Naive thymus-derived CD4-positive, alpha-beta T cell (primary cell): ENCODE measurements at regions not wholly inside any gene's neighbourhood (a gene's known extent, or its start where the extent isn't known, plus 50 kb on each side); places are given as distances from the start of the nearest gene placed in this dataset.

ENCODE experiments used
- ATAC-seq: fragments of 150-1000 bp; cut with Tn5 transposase; 2 replicates; pipeline ENCODE4 v1.10.0; 2021; ENCODE audit warnings: mild to moderate bottlenecking, moderate library complexity
- CTCF ChIA-PET: fragments of 350-600 bp; sonication (Branson Sonifier 250); formaldehyde crosslinking; loops from one replicate; lab custom pipeline; 2021; ENCODE audit warnings: antibody characterized with exemption; lab: Charles Lee
- POLR2A ChIA-PET: fragments of 350-600 bp; sonication (Branson Sonifier 250); formaldehyde crosslinking; loops from one replicate; lab custom pipeline; 2021; ENCODE audit warnings: antibody characterized with exemption, inconsistent platforms; lab: Charles Lee
- DNase-seq, 9 donors: peaks; one replicate each; pipeline versions ENCODE4 v3.0.0 to v3.0.0-alpha.2; 2020 to 2022; ENCODE audit warnings: mixed read lengths in 1 of 9
- H3K27ac ChIP-seq: one replicate; pipeline ENCODE4 v1.7.0; 2013; ENCODE audit warnings: mild to moderate bottlenecking, low read depth, low read length, moderate library complexity
- H3K27me3 ChIP-seq, 2 donors: one replicate each; pipeline ENCODE4 v1.7.0; 2013; ENCODE audit warnings: low read length in 2 of 2, mild to moderate bottlenecking in 2 of 2, moderate library complexity in 2 of 2; ENCODE audit not compliant: control insufficient read depth in 2 of 2, insufficient read depth in 2 of 2
- H3K36me3 ChIP-seq, 3 experiments: 1 replicate in 2 of 3; 2 replicates in 1 of 3; pipeline ENCODE4 v1.7.0; 2013; ENCODE audit warnings: low read length in 3 of 3, mild to moderate bottlenecking in 3 of 3, moderate library complexity in 1 of 3; ENCODE audit not compliant: insufficient read depth in 3 of 3, control insufficient read depth in 2 of 3
- H3K4me1 ChIP-seq, 2 donors: one replicate each; pipeline ENCODE4 v1.7.0; 2013; ENCODE audit warnings: low read length in 2 of 2, mild to moderate bottlenecking in 2 of 2, moderate library complexity in 1 of 2; ENCODE audit not compliant: control insufficient read depth in 2 of 2, insufficient read depth in 2 of 2
- H3K4me3 ChIP-seq: 2 replicates; pipeline ENCODE4 v1.7.0; 2013; ENCODE audit warnings: mild to moderate bottlenecking, low read length
- H3K9me3 ChIP-seq, 3 experiments: 1 replicate in 2 of 3; 2 replicates in 1 of 3; pipeline ENCODE4 v1.7.0; 2013; ENCODE audit warnings: low read length in 3 of 3; ENCODE audit not compliant: control insufficient read depth in 2 of 3
- H3K27ac Mint-ChIP-seq, 9 donors: one replicate each; pipeline ENCODE4 v1.8.0; 2020 to 2022; ENCODE audit warnings: mixed read lengths in 9 of 9, mild to moderate bottlenecking in 8 of 9, moderate library complexity in 5 of 9, inconsistent platforms in 2 of 9
- H3K27me3 Mint-ChIP-seq, 5 donors: one replicate each; pipeline ENCODE4 v1.8.0; 2021 to 2022; ENCODE audit warnings: mixed read lengths in 5 of 5, mild to moderate bottlenecking in 1 of 5
- H3K36me3 Mint-ChIP-seq, 5 donors: one replicate each; pipeline ENCODE4 v1.8.0; 2020 to 2022; ENCODE audit warnings: mixed read lengths in 5 of 5, mild to moderate bottlenecking in 3 of 5, inconsistent platforms in 1 of 5
- H3K4me1 Mint-ChIP-seq, 7 donors: one replicate each; pipeline ENCODE4 v1.8.0; 2020 to 2022; ENCODE audit warnings: mixed read lengths in 7 of 7, mild to moderate bottlenecking in 3 of 7, inconsistent platforms in 1 of 7
- H3K4me3 Mint-ChIP-seq, 10 donors: one replicate each; pipeline ENCODE4 v1.8.0; 2020 to 2022; ENCODE audit warnings: mild to moderate bottlenecking in 10 of 10, mixed read lengths in 10 of 10, moderate library complexity in 6 of 10, inconsistent platforms in 2 of 10
- H3K9me3 Mint-ChIP-seq, 11 donors: one replicate each; pipeline ENCODE4 v1.8.0; 2020 to 2022; ENCODE audit warnings: mixed read lengths in 11 of 11, mild to moderate bottlenecking in 4 of 11, inconsistent platforms in 1 of 11, moderate library complexity in 1 of 11
- intact Hi-C, 2 donors: fragments of 100-400 bp; cut with micrococcal nuclease; formaldehyde crosslinking; loops; one replicate each; pipeline ENCODE4 v1.15.1; 2023

DNA sequence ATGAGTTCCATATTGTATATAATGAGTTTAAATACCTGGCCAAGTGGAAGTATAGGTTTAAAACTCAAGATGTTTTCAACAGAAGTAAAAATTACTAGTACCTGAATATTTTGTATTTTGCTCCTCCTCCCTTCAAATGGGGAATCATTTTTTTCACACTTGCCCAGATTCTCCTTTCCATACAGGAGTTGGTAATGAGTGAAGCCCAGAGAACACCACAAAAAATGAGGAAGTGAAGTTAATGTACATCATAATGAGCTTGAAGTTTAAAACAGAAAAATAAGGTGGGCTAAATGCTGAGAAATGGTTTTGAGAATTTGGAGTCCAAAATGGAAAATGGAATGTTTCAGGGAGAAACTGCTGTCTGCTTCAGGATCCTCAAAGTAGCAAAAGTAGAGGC, 364.8 kb upstream of the EMCN start:
- Histone ChIP-seq H3K4me1 (no peaks in the 10 kb centered on the region), H3K4me3 (no peak overlapping the region), H3K9me3 (no peaks in the 10 kb centered on the region), H3K27ac (no peak overlapping the region), H3K36me3 (no peaks in the 10 kb centered on the region), H3K27me3 (no peaks in the 10 kb centered on the region)
- no peak overlapping the region for H3K4me3 Mint-ChIP-seq
- H3K27ac Mint-ChIP-seq = no peak overlapping the region
- ChIA-PET CTCF (no interaction called here), POLR2A (no interaction called here)
- DNase-seq = no peak
- intact Hi-C loops = no loop called here
- H3K36me3 Mint-ChIP-seq = no peaks in the 10 kb centered on the region
- ATAC-seq = no peak
- peaks cover 0 to 32% (median 8%) of the 10 kb centered on the region in 11 donors for H3K9me3 Mint-ChIP-seq
- H3K4me1 Mint-ChIP-seq = no peaks in the 10 kb centered on the region
- peaks cover 0 to 28% (median 9%) of the 10 kb centered on the region in 5 donors for H3K27me3 Mint-ChIP-seq

DNA sequence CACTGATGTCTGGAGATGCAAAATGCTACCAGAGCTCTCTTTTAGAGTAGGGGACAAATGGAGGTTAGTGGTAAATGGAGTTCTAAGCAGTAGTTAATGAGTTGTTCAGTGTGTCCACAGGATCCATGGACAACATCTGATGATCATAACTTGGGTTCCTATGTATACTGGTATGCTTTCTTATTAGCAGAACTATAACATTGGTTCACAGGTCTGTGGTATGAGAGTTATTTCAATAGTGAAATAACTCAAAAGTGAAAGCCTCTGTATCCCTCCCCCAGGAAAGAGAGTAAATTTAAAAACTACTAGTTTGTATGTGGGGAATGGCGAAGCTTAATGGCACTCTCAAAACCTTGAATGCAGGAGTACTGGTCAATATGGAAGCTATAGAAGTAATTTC, 363.5 kb upstream of the EMCN start:
- no peaks in the 10 kb centered on the region for H3K4me1 Mint-ChIP-seq
- ChIA-PET POLR2A (no interaction called here), CTCF (no interaction called here)
- H3K4me3 ChIP-seq = no peak overlapping the region
- no peaks in the 10 kb centered on the region for H3K4me1 ChIP-seq
- no peaks in the 10 kb centered on the region for H3K9me3 ChIP-seq
- no peak overlapping the region for H3K4me3 Mint-ChIP-seq
- H3K27ac Mint-ChIP-seq = no peak overlapping the region
- ATAC-seq = no peak
- no peaks in the 10 kb centered on the region for H3K27me3 ChIP-seq
- no peaks in the 10 kb centered on the region for H3K36me3 ChIP-seq
- H3K27me3 Mint-ChIP-seq = peaks cover 0 to 23% (median 1%) of the 10 kb centered on the region in 5 donors
- no peak overlapping the region for H3K27ac ChIP-seq
- intact Hi-C loops = no loop called here
- DNase-seq = no peak
- peaks cover 0 to 20% (median 5%) of the 10 kb centered on the region in 11 donors for H3K9me3 Mint-ChIP-seq
- H3K36me3 Mint-ChIP-seq = no peaks in the 10 kb centered on the region

DNA sequence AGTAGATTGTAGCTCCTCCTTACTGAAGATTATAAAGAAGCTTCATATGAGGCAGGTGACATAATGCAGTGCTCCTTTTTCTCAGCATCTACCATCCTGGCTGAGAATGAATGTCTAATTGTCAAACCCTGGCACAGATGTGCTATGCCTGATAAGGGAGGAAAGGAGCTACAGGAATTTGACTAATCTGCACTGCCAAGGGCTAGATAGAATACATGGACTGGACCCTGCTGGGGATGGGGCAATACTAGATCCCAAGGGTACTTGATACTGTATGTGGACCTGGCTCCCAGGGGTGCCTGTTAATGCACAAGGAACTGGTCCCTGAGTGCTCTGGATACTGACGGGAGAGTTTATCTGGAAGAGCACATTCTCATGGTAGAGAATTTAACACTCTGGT, 362.2 kb upstream of the EMCN start:
- H3K36me3 Mint-ChIP-seq = no peaks in the 10 kb centered on the region
- POLR2A ChIA-PET = no interaction called here

DNA sequence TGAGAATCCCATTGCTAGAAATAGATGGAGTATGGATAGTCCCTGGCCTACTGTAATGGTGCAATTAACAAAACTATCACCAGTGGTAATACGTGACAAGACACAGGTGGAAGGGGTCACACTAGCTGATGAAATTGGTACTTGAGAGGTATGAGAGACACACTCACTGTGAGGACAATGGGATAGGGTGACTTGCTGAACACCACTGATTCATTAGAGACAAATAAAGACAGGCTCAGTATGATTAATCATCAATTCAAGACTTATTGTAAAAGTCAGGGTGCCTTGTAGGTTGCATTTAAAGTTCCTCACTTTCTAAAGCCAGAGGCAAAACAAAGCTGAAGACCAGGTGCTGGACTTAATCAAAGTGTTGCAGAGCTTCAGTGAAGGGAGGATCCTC, 361.6 kb upstream of the EMCN start:
- intact Hi-C loops = no loop called here
- H3K27me3 Mint-ChIP-seq = peaks cover 0 to 17% (median 0%) of the 10 kb centered on the region in 5 donors
- Histone ChIP-seq H3K36me3 (no peaks in the 10 kb centered on the region), H3K27ac (no peak overlapping the region), H3K4me1 (no peaks in the 10 kb centered on the region), H3K27me3 (no peaks in the 10 kb centered on the region), H3K9me3 (no peaks in the 10 kb centered on the region), H3K4me3 (no peak overlapping the region)
- ChIA-PET CTCF (no interaction called here), POLR2A (no interaction called here)
- no peaks in the 10 kb centered on the region for H3K4me1 Mint-ChIP-seq
- H3K36me3 Mint-ChIP-seq = no peaks in the 10 kb centered on the region
- H3K9me3 Mint-ChIP-seq = peaks cover 0 to 4% (median 0%) of the 10 kb centered on the region in 11 donors
- H3K4me3 Mint-ChIP-seq = no peak overlapping the region
- DNase-seq (no peak), ATAC-seq (no peak)
- no peak overlapping the region for H3K27ac Mint-ChIP-seq

More for the DNA sequence above, 362.2 kb upstream of the EMCN start:
- DNase-seq (no peak), ATAC-seq (no peak)
- Histone ChIP-seq H3K36me3 (no peaks in the 10 kb centered on the region), H3K27ac (no peak overlapping the region), H3K27me3 (no peaks in the 10 kb centered on the region), H3K4me3 (no peak overlapping the region), H3K4me1 (no peaks in the 10 kb centered on the region), H3K9me3 (no peaks in the 10 kb centered on the region)
- H3K27me3 Mint-ChIP-seq = peaks cover 0 to 18% (median 0%) of the 10 kb centered on the region in 5 donors
- peaks cover 0 to 7% (median 0%) of the 10 kb centered on the region in 11 donors for H3K9me3 Mint-ChIP-seq
- H3K4me3 Mint-ChIP-seq = no peak overlapping the region
- intact Hi-C loops = no loop called here
- no peaks in the 10 kb centered on the region for H3K4me1 Mint-ChIP-seq
- CTCF ChIA-PET = no interaction called here
- H3K27ac Mint-ChIP-seq = no peak overlapping the region

DNA sequence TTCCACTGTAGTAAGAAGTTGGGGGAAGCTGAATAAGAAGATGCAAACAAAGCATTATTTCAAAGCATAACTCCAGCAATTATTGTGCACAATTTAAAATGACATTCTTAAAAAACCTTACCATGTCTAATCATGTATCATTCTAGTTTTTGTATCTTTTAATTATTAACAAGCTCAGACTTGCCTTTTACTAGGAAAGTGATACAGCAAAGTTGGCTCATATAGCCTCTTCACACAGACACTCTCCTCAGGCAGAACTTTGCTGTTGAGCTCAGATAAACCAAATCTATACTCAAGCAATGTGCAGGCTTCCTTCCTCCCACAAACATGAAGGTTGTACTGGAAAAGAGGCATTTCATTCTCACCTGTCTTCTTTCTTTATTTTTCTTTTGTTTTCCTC, 358.7 kb upstream of the EMCN start:
- DNase-seq (no peak), ATAC-seq (no peak)
- Histone ChIP-seq H3K27ac (no peak overlapping the region), H3K9me3 (no peaks in the 10 kb centered on the region), H3K4me1 (no peaks in the 10 kb centered on the region), H3K36me3 (no peaks in the 10 kb centered on the region), H3K27me3 (no peaks in the 10 kb centered on the region), H3K4me3 (no peak overlapping the region)
- Mint-ChIP-seq H3K36me3 (no peaks in the 10 kb centered on the region), H3K4me1 (no peaks in the 10 kb centered on the region), H3K27me3 (peaks cover 0 to 8% (median 0%) of the 10 kb centered on the region in 5 donors), H3K9me3 (no peaks in the 10 kb centered on the region), H3K27ac (no peak overlapping the region), H3K4me3 (no peak overlapping the region)
- ChIA-PET CTCF (no interaction called here), POLR2A (no interaction called here)
- intact Hi-C loops = no loop called here

DNA sequence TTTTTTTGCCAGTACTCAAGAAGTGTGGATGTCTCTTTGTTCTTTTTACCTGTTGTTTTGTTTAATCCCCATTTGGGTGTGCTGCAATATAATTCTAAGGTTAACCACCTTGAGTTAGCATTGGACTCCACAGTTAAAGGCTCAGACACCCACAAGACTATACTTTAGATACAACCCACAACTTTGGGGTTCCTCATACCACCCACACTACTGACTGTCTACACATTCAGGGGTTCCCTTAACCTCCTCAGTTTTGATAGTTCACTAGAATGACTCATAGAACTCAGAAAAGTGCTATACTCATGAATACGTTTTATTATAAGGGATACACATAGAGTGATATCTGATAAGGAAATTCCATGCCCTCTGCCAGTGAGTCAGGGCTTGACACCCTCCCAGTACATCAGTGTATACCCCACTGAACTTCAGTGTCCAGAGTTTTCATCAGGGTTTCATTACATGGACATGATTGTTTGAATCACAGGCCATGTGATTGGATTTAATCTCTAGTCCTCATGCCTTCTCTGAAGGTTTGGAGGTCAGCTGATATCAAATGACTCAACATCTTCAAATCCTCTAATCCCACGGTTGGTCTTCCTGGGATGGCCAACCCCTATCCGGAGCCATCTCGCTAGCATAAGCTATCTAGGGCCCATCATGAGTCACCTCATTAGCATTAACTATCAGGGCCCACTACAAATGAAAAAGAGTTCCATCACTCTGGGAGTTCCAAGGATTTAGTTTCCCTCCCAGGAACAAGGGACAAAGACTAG, 357.7 kb upstream of the EMCN start:
- H3K27me3 Mint-ChIP-seq = peaks cover 0 to 10% (median 6%) of the 10 kb centered on the region in 5 donors
- no peaks in the 10 kb centered on the region for H3K36me3 Mint-ChIP-seq
- Histone ChIP-seq H3K27ac (no peak overlapping the region), H3K4me1 (no peaks in the 10 kb centered on the region), H3K4me3 (no peak overlapping the region), H3K36me3 (no peaks in the 10 kb centered on the region), H3K9me3 (no peaks in the 10 kb centered on the region), H3K27me3 (no peaks in the 10 kb centered on the region)
- no peaks in the 10 kb centered on the region for H3K9me3 Mint-ChIP-seq
- no peak for DNase-seq
- H3K4me3 Mint-ChIP-seq = no peak overlapping the region
- no peak for ATAC-seq
- POLR2A ChIA-PET = no interaction called here
- intact Hi-C loops = no loop called here
- H3K27ac Mint-ChIP-seq = no peak overlapping the region
- CTCF ChIA-PET = no interaction called here
- H3K4me1 Mint-ChIP-seq = no peaks in the 10 kb centered on the region

DNA sequence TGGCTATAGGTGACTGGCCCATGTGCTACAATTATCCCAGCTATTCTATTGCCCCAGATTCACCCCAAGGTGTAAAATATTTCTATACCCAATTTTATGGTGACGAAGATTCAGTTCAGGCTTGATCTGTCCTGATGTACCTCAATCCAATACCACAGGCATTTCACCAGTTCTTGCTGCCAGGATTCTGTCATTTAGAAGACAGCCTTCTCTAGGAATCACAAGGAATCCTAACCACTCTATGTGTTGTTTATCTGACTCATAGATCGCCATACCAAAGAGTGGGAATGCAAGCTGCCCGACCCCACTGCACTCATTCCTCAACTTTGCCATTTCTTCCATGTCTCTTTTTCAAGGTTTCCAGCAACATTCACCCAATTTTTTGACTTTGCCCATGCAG, 355.0 kb upstream of the EMCN start:
- no peaks in the 10 kb centered on the region for H3K4me1 ChIP-seq
- no peaks in the 10 kb centered on the region for H3K36me3 ChIP-seq
- H3K4me1 Mint-ChIP-seq = no peaks in the 10 kb centered on the region
- H3K4me3 ChIP-seq = no peak overlapping the region
- no peak overlapping the region for H3K27ac ChIP-seq
- no peaks in the 10 kb centered on the region for H3K9me3 ChIP-seq
- H3K27me3 Mint-ChIP-seq = peaks cover 0 to 17% (median 6%) of the 10 kb centered on the region in 5 donors
- H3K36me3 Mint-ChIP-seq = no peaks in the 10 kb centered on the region
- H3K4me3 Mint-ChIP-seq = no peak overlapping the region
- no peaks in the 10 kb centered on the region for H3K27me3 ChIP-seq
- DNase-seq (no peak), ATAC-seq (no peak)
- intact Hi-C loops = no loop called here
- ChIA-PET POLR2A (no interaction called here), CTCF (interaction anchor here (0.7 kb wide), 1 partner anchor 329 kb away, joined by 3 read pairs; no protein-coding TSS in a partner anchor)
- H3K9me3 Mint-ChIP-seq = no peaks in the 10 kb centered on the region
- no peak overlapping the region for H3K27ac Mint-ChIP-seq
